Osteoblast (primary cell): ENCODE measurements at regions not wholly inside any gene's neighbourhood (a gene's known extent, or its start where the extent isn't known, plus 50 kb on each side); places are given as distances from the start of the nearest gene placed in this dataset.

ENCODE experiments used
- DNase-seq: peaks from one replicate; pipeline ENCODE4 v3.0.0; 2011; ENCODE audit warnings: low spot score, mixed read lengths; ENCODE audit not compliant: insufficient read length; ENCODE audit errors: missing footprints
- H2AFZ ChIP-seq: 2 replicates; pipeline ENCODE4 v1.6.0; 2011; ENCODE audit warnings: mild to moderate bottlenecking, low read length
- H3K27ac ChIP-seq: 2 replicates; pipeline ENCODE4 v1.5.1; 2011; ENCODE audit warnings: mild to moderate bottlenecking, low read depth, low read length, moderate library complexity
- H3K27me3 ChIP-seq: 2 replicates; pipeline ENCODE4 v1.6.0; 2012; ENCODE audit warnings: mild to moderate bottlenecking, control low read depth, inconsistent platforms, low read length, moderate library complexity; ENCODE audit not compliant: insufficient read depth
- H3K36me3 ChIP-seq: 2 replicates; pipeline ENCODE4 v1.5.1; 2011; ENCODE audit warnings: mild to moderate bottlenecking, low read length, control low read depth, moderate library complexity; ENCODE audit not compliant: insufficient read depth
- H3K4me1 ChIP-seq: 2 replicates; pipeline ENCODE4 v1.5.1; 2011; ENCODE audit warnings: mild to moderate bottlenecking, low read length, control low read depth, moderate library complexity; ENCODE audit not compliant: insufficient read depth
- H3K4me2 ChIP-seq: 2 replicates; pipeline ENCODE4 v1.6.0; 2011; ENCODE audit warnings: mild to moderate bottlenecking, low read length; ENCODE audit not compliant: insufficient read depth
- H3K4me3 ChIP-seq: fragments of 200-600 bp; sonication (generic); 3 replicates; pipeline ENCODE4 v1.5.1; 2012; ENCODE audit warnings: mild to moderate bottlenecking, low read length, inconsistent platforms; ENCODE audit not compliant: insufficient read depth
- H3K79me2 ChIP-seq: 2 replicates; pipeline ENCODE4 v1.6.0; 2012; ENCODE audit warnings: mild to moderate bottlenecking, low read length, control low read depth, inconsistent platforms; ENCODE audit not compliant: insufficient read depth
- H3K9me3 ChIP-seq: 2 replicates; pipeline ENCODE4 v1.5.1; 2011; ENCODE audit warnings: low read depth, low read length, control low read depth
- H4K20me1 ChIP-seq: 2 replicates; pipeline ENCODE4 v1.6.0; 2012; ENCODE audit warnings: mild to moderate bottlenecking, low read length, control low read depth; ENCODE audit not compliant: insufficient read depth
- TF ChIP-seq, protein P1 (sequence below): IDR thresholded peaks from 2 replicates; pipeline ENCODE4 v1.5.1; 2011; ENCODE audit warnings: mild to moderate bottlenecking, low read depth, low read length, moderate library complexity; ENCODE audit errors: extremely low read depth

GRCh38 chr10:24790073-24790472 lies 66.4 kb upstream of the ARHGAP21 start:
- no peak for DNase-seq
- no peaks in the 10 kb centered on the region for H3K36me3 ChIP-seq
- no peaks in the 10 kb centered on the region for H4K20me1 ChIP-seq
- peak overlapping the region; percentile 89 for H2AFZ ChIP-seq
- H3K4me2 ChIP-seq: no peak overlapping the region
- no peaks in the 10 kb centered on the region for H3K9me3 ChIP-seq
- H3K4me1 ChIP-seq: peaks cover 3% of the 10 kb centered on the region
- no peaks in the 10 kb centered on the region for H3K27me3 ChIP-seq
- TF ChIP-seq, protein P1, sequence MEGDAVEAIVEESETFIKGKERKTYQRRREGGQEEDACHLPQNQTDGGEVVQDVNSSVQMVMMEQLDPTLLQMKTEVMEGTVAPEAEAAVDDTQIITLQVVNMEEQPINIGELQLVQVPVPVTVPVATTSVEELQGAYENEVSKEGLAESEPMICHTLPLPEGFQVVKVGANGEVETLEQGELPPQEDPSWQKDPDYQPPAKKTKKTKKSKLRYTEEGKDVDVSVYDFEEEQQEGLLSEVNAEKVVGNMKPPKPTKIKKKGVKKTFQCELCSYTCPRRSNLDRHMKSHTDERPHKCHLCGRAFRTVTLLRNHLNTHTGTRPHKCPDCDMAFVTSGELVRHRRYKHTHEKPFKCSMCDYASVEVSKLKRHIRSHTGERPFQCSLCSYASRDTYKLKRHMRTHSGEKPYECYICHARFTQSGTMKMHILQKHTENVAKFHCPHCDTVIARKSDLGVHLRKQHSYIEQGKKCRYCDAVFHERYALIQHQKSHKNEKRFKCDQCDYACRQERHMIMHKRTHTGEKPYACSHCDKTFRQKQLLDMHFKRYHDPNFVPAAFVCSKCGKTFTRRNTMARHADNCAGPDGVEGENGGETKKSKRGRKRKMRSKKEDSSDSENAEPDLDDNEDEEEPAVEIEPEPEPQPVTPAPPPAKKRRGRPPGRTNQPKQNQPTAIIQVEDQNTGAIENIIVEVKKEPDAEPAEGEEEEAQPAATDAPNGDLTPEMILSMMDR: no peak
- no peaks in the 10 kb centered on the region for H3K79me2 ChIP-seq
- no peak overlapping the region for H3K4me3 ChIP-seq
- H3K27ac ChIP-seq: no peak overlapping the region

GRCh38 chr10:24784923-24785322 lies 61.2 kb upstream of the ARHGAP21 start:
- H3K4me2 ChIP-seq: no peak overlapping the region
- H2AFZ ChIP-seq: no peak overlapping the region
- no peak for DNase-seq
- TF ChIP-seq, protein P1: no peak
- H3K27ac ChIP-seq: no peak overlapping the region
- H3K4me1 ChIP-seq: no peaks in the 10 kb centered on the region
- H3K36me3 ChIP-seq: no peaks in the 10 kb centered on the region
- no peak overlapping the region for H3K4me3 ChIP-seq
- H3K27me3 ChIP-seq: peaks cover 3% of the 10 kb centered on the region
- no peaks in the 10 kb centered on the region for H3K79me2 ChIP-seq
- no peaks in the 10 kb centered on the region for H4K20me1 ChIP-seq
- no peaks in the 10 kb centered on the region for H3K9me3 ChIP-seq

DNA sequence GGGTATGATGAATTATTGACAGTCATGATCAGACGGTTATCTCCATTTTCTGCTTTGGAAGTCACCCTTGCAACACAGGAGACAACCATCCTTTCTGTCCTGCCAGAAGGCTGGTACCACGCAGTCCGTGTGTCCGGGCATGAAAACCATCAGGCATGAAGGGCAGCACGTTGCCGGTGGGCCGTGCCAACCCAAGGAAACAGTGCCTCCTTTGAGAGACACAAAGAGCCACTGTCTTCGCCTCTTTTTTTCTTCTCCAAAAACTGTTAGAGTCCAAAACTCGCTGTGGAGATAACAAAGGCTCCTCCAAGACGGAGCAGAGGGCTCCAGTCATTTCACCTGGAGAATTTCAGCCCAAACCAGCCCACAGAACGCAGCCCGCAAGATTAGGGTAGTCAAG lies 60.4 kb upstream of the ARHGAP21 start:
- Histone ChIP-seq H3K4me2 (no peak overlapping the region), H3K79me2 (no peaks in the 10 kb centered on the region), H3K4me1 (no peaks in the 10 kb centered on the region), H3K9me3 (no peaks in the 10 kb centered on the region), H3K4me3 (no peak overlapping the region), H2AFZ (no peak overlapping the region), H3K27me3 (peaks cover 3% of the 10 kb centered on the region), H4K20me1 (no peaks in the 10 kb centered on the region), H3K27ac (no peak overlapping the region), H3K36me3 (no peaks in the 10 kb centered on the region)
- DNase-seq: no peak
- TF ChIP-seq, protein P1: no peak

DNA sequence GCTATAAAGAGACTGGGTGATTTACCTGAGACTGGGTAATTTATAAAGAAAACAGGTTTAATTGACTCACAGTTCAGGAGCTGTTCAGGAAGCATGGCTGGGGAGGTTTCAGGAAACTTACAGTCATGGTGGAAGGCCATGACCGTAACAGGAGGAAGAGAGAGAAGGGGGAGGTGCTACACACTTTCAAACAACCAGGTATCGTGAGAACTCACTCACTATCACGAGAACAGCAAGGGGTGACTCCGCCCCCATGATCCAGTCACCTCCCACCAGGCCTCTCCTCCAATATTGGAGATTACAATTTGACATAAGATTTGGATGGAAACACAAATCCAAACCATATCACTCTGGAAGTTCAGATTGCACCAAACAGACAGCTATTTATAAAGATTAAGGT lies 59.8 kb upstream of the ARHGAP21 start:
- Histone ChIP-seq H4K20me1 (no peaks in the 10 kb centered on the region), H3K4me1 (no peaks in the 10 kb centered on the region), H3K36me3 (no peaks in the 10 kb centered on the region), H3K4me3 (no peak overlapping the region), H3K9me3 (no peaks in the 10 kb centered on the region), H3K27me3 (peaks cover 3% of the 10 kb centered on the region), H3K27ac (no peak overlapping the region), H3K4me2 (no peak overlapping the region), H3K79me2 (no peaks in the 10 kb centered on the region), H2AFZ (no peak overlapping the region)
- TF ChIP-seq, protein P1: no peak
- DNase-seq: no peak
